ENCODE measurements at regions not wholly inside any gene's neighbourhood (a gene's known extent, or its start where the extent isn't known, plus 50 kb on each side); places are given as distances from the start of the nearest gene placed in this dataset.

DNA sequence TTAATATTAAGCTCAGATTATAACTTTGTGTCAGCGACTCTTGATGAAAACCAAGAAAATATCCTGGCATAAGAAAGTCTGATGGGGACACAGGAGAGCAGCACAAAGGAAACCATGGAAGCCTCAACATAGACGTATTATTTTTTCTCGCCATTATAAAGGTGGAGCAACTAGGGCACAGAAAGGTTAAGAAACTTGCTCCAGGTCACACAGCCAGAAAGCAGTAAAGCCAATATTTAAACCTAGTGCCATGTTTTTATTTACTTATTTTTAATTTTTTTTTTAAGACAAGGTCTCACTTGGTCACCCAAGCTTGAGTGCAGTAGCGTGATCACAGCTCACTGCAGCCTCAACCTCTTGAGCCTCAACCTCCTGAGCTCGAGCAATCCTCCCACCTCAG, 259.3 kb downstream of the PREX1 start:
- no peak for TF ChIP-seq POLR2A (IDR thresholded peaks at IDR 0.05; ENCODE audit: low read depth, low read length)
- no peak for TF ChIP-seq POLR2AphosphoS5 (IDR thresholded peaks at IDR 0.05; ENCODE audit: low read depth, low read length)
- no peak for TF ChIP-seq SPI1 (IDR thresholded peaks at IDR 0.05; ENCODE audit: low read depth, low read length)
- no peak for TF ChIP-seq PAX5 (IDR thresholded peaks at IDR 0.05; ENCODE audit: insufficient read depth, low read length, severe bottlenecking)
- TF ChIP-seq TAF1 (IDR thresholded peaks at IDR 0.05; ENCODE audit: low read depth, low read length), result no peak
